H9 (cell line): ENCODE measurements at regions not wholly inside any gene's neighbourhood (a gene's known extent, or its start where the extent isn't known, plus 50 kb on each side); places are given as distances from the start of the nearest gene placed in this dataset.

Source experiments
- DNase-seq: peaks from one replicate; pipeline ENCODE4 v3.0.0-alpha.2; 2017
- H2AFZ ChIP-seq: one replicate; pipeline ENCODE4 v1.6.1; 2013; ENCODE audit warnings: mild to moderate bottlenecking, low read length, control low read depth, moderate library complexity
- H2AK5ac ChIP-seq: 2 replicates; pipeline ENCODE4 v1.6.1; 2013; ENCODE audit warnings: low read length, control low read depth, mixed read lengths; ENCODE audit not compliant: insufficient read length
- H2BK120ac ChIP-seq: one replicate; pipeline ENCODE4 v1.6.1; 2013; ENCODE audit warnings: low read depth, mild to moderate bottlenecking, low read length, control low read depth, inconsistent platforms; ENCODE audit not compliant: poor library complexity, severe bottlenecking
- H2BK12ac ChIP-seq: 2 replicates; pipeline ENCODE4 v1.6.1; 2013; ENCODE audit warnings: low read length, control low read depth, mixed read lengths, low read depth; ENCODE audit not compliant: insufficient read length
- H2BK15ac ChIP-seq: 2 replicates; pipeline ENCODE4 v1.6.1; 2013; ENCODE audit warnings: low read depth, low read length, control low read depth
- H2BK20ac ChIP-seq: one replicate; pipeline ENCODE4 v1.6.1; 2013; ENCODE audit warnings: low read depth, mild to moderate bottlenecking, low read length, control low read depth, inconsistent platforms; ENCODE audit not compliant: poor library complexity, severe bottlenecking
- H2BK5ac ChIP-seq: 2 replicates; pipeline ENCODE4 v1.6.1; 2013; ENCODE audit warnings: low read length, control low read depth, mixed read lengths; ENCODE audit not compliant: insufficient read length
- H3K14ac ChIP-seq: 2 replicates; pipeline ENCODE4 v1.6.1; 2013; ENCODE audit warnings: low read length, control low read depth; ENCODE audit not compliant: insufficient read depth
- H3K18ac ChIP-seq: 2 replicates; pipeline ENCODE4 v1.6.1; 2013; ENCODE audit warnings: low read depth, mild to moderate bottlenecking, mixed read lengths, low read length, control low read depth; ENCODE audit not compliant: insufficient read length
- H3K23ac ChIP-seq: 2 replicates; pipeline ENCODE4 v1.6.1; 2013; ENCODE audit warnings: low read length, control low read depth, mixed read lengths, low read depth; ENCODE audit not compliant: insufficient read length
- H3K23me2 ChIP-seq: 2 replicates; pipeline ENCODE4 v1.6.1; 2013; ENCODE audit warnings: low read depth, mild to moderate bottlenecking, mixed read lengths, low read length, control low read depth; ENCODE audit not compliant: insufficient read length, poor library complexity, severe bottlenecking
- H3K27ac ChIP-seq: 2 replicates; pipeline ENCODE4 v1.5.1; 2013; ENCODE audit warnings: low read length, control low read depth, mixed read lengths, low read depth; ENCODE audit not compliant: insufficient read length
- H3K27me3 ChIP-seq: 2 replicates; pipeline ENCODE4 v1.6.1; 2013; ENCODE audit warnings: low read length, control low read depth, inconsistent platforms; ENCODE audit not compliant: insufficient read depth
- H3K4ac ChIP-seq: 2 replicates; pipeline ENCODE4 v1.6.1; 2013; ENCODE audit warnings: low read depth, mild to moderate bottlenecking, control low read depth, inconsistent platforms, low read length, moderate library complexity
- H3K4me1 ChIP-seq: 2 replicates; pipeline ENCODE4 v1.6.1; 2013; ENCODE audit warnings: low read length, control low read depth, inconsistent platforms; ENCODE audit not compliant: insufficient read depth
- H3K4me2 ChIP-seq: 2 replicates; pipeline ENCODE4 v1.6.1; 2013; ENCODE audit warnings: low read length, control low read depth, mixed read lengths; ENCODE audit not compliant: insufficient read length, insufficient read depth
- H3K56ac ChIP-seq: 2 replicates; pipeline ENCODE4 v1.6.1; 2013; ENCODE audit warnings: low read depth, mild to moderate bottlenecking, mixed read lengths, low read length, control low read depth; ENCODE audit not compliant: insufficient read length
- H3K79me1 ChIP-seq: 2 replicates; pipeline ENCODE4 v1.6.1; 2013; ENCODE audit warnings: low read depth, mild to moderate bottlenecking, moderate library complexity, low read length, control low read depth, inconsistent platforms; ENCODE audit not compliant: insufficient read depth, poor library complexity, severe bottlenecking
- H3K79me2 ChIP-seq: 2 replicates; pipeline ENCODE4 v1.6.1; 2013; ENCODE audit warnings: low read length, control low read depth, inconsistent platforms; ENCODE audit not compliant: insufficient read depth
- H3K9ac ChIP-seq: 2 replicates; pipeline ENCODE4 v1.6.1; 2013; ENCODE audit warnings: low read length, control low read depth, mixed read lengths; ENCODE audit not compliant: insufficient read length; ENCODE audit errors: extremely low read depth
- H3K9me3 ChIP-seq: one replicate; pipeline ENCODE4 v1.6.1; 2013; ENCODE audit warnings: low read depth, low read length, inconsistent platforms; ENCODE audit not compliant: control insufficient read depth
- H3T11ph ChIP-seq: one replicate; pipeline ENCODE4 v1.6.1; 2013; ENCODE audit warnings: mild to moderate bottlenecking, low read length, control low read depth, inconsistent platforms
- H4K20me1 ChIP-seq: one replicate; pipeline ENCODE4 v1.6.1; 2013; ENCODE audit not compliant: control insufficient read depth, insufficient read length, insufficient read depth
- H4K5ac ChIP-seq: 2 replicates; pipeline ENCODE4 v1.6.1; 2013; ENCODE audit warnings: low read depth, mild to moderate bottlenecking, mixed read lengths, low read length, control low read depth; ENCODE audit not compliant: insufficient read length
- H4K8ac ChIP-seq: replicated peaks from 2 replicates; pipeline ENCODE4 v1.6.1; 2013; ENCODE audit warnings: low read length, control low read depth, mixed read lengths, low read depth; ENCODE audit not compliant: insufficient read length
- H4K91ac ChIP-seq: 2 replicates; pipeline ENCODE4 v1.6.1; 2013; ENCODE audit warnings: low read depth, mild to moderate bottlenecking, moderate library complexity, mixed read lengths, low read length, control low read depth; ENCODE audit not compliant: insufficient read length
- H3K27ac Mint-ChIP-seq, 3 experiments: 2 replicates in 2 of 3; 3 replicates in 1 of 3; pipeline ENCODE4 v1.8.0; 2020 to 2021; ENCODE audit warnings: mixed read lengths in 3 of 3, mild to moderate bottlenecking in 1 of 3, moderate library complexity in 1 of 3
- H3K27me3 Mint-ChIP-seq: 2 replicates; pipeline ENCODE4 v1.8.0; 2021; ENCODE audit warnings: low read depth, mild to moderate bottlenecking, moderate library complexity, mixed read lengths
- H3K36me3 Mint-ChIP-seq, 3 experiments: 2 replicates in 2 of 3; 3 replicates in 1 of 3; pipeline ENCODE4 v1.8.0; 2020 to 2021; ENCODE audit warnings: low read depth in 3 of 3, mixed read lengths in 3 of 3; ENCODE audit not compliant: insufficient read depth in 1 of 3
- H3K4me1 Mint-ChIP-seq, 2 experiments: 2 replicates each; pipeline ENCODE4 v1.8.0; 2020; ENCODE audit warnings: mixed read lengths in 2 of 2
- H3K4me3 Mint-ChIP-seq, 2 experiments: 2 replicates in 1 of 2; 3 replicates in 1 of 2; pipeline ENCODE4 v1.8.0; 2020 to 2021; ENCODE audit warnings: mild to moderate bottlenecking in 2 of 2, mixed read lengths in 2 of 2, moderate library complexity in 1 of 2
- H3K9me3 Mint-ChIP-seq, 2 experiments: 2 replicates in 1 of 2; 3 replicates in 1 of 2; pipeline ENCODE4 v1.8.0; 2020; ENCODE audit warnings: mild to moderate bottlenecking in 2 of 2, mixed read lengths in 2 of 2, moderate library complexity in 1 of 2
- CTCF ChIP-seq: fragments of 200-600 bp; sonication (generic); conservative IDR thresholded peaks from 3 replicates; pipeline ENCODE4 v1.8.0; 2021; ENCODE audit warnings: antibody characterized with exemption, mild to moderate bottlenecking
- whole genome bisulfite sequencing: extraction: QIAGEN DNeasy Blood & Tissue Kit; methylation state at CpG from one replicate; pipeline ENCODE4 v1.1.7; 2013; ENCODE audit warnings: missing lambda C conversion rate, low lambda C conversion rate, mixed read lengths; ENCODE audit not compliant: insufficient read length; ENCODE audit errors: extremely low coverage; 5-methylcytosine and 5-hydroxymethylcytosine counted together

GRCh38 chr5:92923885-92924284 is 657.1 kb downstream of the NR2F1-AS1 start:
- H2BK120ac ChIP-seq: no peak overlapping the region
- no peaks in the 10 kb centered on the region for H3K23me2 ChIP-seq
- no peak for DNase-seq
- no peak overlapping the region for H2BK20ac ChIP-seq
- H4K5ac ChIP-seq: no peak overlapping the region
- no peak overlapping the region for H3K23ac ChIP-seq
- no peaks in the 10 kb centered on the region for H3K9me3 ChIP-seq
- no peak overlapping the region for H2BK12ac ChIP-seq
- no peak overlapping the region for H3K27ac Mint-ChIP-seq
- WGBS: no CpG with 5 or more reads among the region's 1 CpG
- no peak overlapping the region for H2AFZ ChIP-seq
- no peak overlapping the region for H3K4ac ChIP-seq
- peaks cover 2% of the 10 kb centered on the region; the same call in 1 of the 2 replicates for H3K4me1 ChIP-seq
- H2BK15ac ChIP-seq: no peak overlapping the region
- H3K36me3 Mint-ChIP-seq: no peaks in the 10 kb centered on the region
- H3K9ac ChIP-seq: no peak overlapping the region
- H3K4me1 Mint-ChIP-seq: peaks cover 29 to 41% of the 10 kb centered on the region in 2 experiments
- no peaks in the 10 kb centered on the region for H3K79me2 ChIP-seq
- no peak overlapping the region for H3K18ac ChIP-seq
- no peaks in the 10 kb centered on the region for H4K20me1 ChIP-seq
- no peak overlapping the region for H3K27ac ChIP-seq
- no peaks in the 10 kb centered on the region for H3K27me3 Mint-ChIP-seq
- H3K4me2 ChIP-seq: no peak overlapping the region
- H4K8ac ChIP-seq: no peak overlapping the region
- H2AK5ac ChIP-seq: no peak overlapping the region
- H3K9me3 Mint-ChIP-seq: no peaks in the 10 kb centered on the region
- no peak for TF ChIP-seq CTCF
- no peak overlapping the region for H2BK5ac ChIP-seq
- no peak overlapping the region for H3T11ph ChIP-seq
- no peak overlapping the region for H3K14ac ChIP-seq
- no peak overlapping the region for H3K4me3 Mint-ChIP-seq
- no peaks in the 10 kb centered on the region for H3K79me1 ChIP-seq
- H3K56ac ChIP-seq: no peak overlapping the region
- no peaks in the 10 kb centered on the region for H3K27me3 ChIP-seq
- H4K91ac ChIP-seq: no peak overlapping the region
